ENCODE measurements at regions not wholly inside any gene's neighbourhood (a gene's known extent, or its start where the extent isn't known, plus 50 kb on each side); places are given as distances from the start of the nearest gene placed in this dataset.

- TF ChIP-seq POLR2A (IDR thresholded peaks at IDR 0.05; ENCODE audit: low read length) (no peak), GATA1 (IDR thresholded peaks at IDR 0.05; ENCODE audit: low read depth, low read length) (no peak)
Observed at GRCh38 chrX:458631-459061, 71.9 kb upstream of the PPP2R3B start.

Measured in erythroblast (primary cell).